Left hindlimb (tissue), 1 donor: ENCODE measurements at regions not wholly inside any gene's neighbourhood (a gene's known extent, or its start where the extent isn't known, plus 50 kb on each side); places are given as distances from the start of the nearest gene placed in this dataset.

Source experiments
- DNase-seq: peaks from one replicate; pipeline ENCODE4 v3.0.0-alpha.2; 2018

DNA sequence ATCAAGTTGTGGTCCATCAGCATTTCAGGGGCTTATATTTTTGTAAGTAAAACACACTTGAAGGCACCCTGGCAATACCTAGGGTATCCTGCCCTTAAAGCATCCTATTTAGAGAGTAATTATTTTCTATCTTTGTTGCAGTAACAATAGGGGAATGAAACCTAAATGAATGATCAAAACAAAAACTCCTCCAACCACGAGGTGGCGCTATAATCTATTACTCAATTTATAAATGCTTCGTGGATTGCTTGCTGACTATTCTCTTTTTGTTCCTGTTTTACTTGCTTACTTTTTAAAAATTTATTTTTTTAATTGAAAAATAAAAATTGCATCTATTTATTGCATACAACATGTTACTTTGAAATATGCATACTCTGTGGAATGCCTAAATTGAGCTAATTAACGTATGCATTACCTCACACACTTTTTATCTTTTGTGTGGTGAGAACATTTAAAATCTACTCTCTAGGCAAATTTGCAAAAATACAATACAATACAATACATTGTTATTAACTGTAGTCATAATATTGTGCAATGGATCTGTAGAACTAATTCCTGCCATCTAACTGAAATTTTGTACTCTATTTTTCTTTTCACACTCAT is 147.7 kb upstream of the BMPER start:
- no peak for DNase-seq

DNA sequence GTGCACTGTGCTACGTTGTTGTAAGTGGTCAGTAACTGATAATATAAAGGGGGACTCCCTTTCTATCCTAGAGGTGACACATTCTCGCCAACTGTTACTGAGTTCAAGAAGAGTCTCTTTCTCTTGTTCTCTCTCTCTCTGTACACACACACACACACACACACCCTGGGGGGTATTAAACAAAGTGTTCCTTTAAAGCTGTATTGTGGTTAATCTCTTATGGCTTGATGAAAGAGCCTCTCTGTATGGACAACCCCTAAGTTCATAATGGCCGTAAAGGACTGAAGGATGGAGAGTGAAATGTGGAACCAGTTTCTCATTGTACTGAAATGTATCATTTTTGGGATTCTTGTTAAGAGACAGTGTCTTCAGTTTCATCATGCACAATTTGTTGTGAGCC is 145.2 kb upstream of the BMPER start:
- no peak for DNase-seq

DNA sequence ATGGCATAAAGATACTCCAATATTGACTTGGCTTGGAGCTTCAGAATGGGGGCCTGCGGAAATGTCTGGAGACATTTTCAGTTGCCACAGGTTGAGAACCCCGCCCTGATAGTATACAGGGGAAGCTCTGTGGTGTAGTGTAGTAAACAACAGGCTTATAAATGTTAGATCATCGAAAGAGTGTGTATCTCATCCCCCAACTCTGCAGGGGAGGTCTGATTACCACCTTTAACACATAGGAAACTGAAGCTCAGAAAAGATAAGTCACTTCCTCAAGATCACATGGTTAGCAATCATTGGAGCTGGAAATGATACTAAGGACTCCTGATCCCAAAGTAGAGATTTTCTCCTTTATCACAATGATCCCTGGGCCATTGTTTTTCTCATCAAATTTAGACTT is 144.5 kb upstream of the BMPER start:
- no peak for DNase-seq

DNA sequence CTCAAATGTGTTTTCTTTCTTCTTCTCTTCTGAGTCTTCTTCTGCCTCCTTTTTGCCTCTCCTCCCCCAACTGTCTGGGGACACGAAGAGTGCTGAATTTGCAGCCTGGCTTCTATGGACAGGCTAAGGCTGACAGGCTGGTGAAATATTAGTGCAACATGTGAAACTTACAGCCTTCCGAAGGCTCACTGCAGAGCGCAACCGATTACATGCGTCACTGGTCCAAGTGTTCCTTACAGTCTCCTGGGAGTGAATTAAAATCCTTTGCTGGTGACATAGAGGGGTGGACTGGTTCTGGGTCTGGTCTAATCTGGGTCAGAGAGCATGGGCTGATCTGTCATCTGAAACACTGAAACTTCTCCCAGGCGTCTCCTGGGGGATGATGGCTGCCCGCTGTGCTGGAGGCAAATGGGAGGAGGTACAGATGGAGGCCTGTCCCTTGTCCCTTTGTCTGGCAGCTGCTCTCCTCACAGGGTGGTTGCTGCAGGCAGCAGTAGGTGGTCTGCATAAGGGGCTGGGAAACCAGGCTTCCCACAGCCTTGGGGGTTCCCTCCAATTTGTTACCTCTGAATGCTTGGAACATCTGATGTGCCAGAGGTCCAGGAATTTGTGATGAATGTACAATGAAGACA is 143.8 kb upstream of the BMPER start:
- DNase-seq = no peak

DNA sequence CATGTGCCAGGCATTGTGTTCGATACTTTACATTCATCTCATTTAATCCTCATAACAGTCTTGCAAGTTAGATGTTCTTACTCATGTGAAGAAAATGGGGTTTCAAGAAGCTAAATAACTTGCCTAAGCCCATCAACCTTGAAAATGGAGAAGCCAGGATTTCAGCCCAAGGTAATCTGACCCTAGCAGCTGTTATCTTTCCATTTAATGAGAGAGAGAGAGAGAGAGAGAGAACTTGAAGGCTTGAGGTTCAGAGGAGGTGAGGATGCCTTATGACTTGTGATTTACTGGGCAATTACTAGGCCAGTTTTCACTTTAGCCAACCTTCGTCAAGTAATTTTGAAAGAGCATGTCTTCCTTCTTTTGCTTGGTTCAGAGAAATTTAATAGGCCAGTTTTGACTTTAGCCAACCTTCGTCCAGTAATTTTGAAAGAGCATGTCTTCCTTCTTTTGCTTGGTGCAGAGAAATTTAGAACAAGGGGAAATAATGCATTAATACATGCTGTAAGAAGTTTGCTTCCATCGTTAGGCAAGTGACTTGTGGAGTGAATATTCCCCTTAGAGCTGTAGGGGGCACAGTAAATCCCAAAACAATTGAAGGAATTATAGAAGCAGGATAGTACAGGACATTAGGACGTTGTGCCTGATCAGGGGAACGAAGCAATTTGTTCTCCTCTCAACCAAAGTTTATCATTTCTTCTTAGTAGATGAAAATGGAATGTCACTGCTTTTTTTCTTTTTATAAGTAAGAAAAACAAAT is 143.0 kb upstream of the BMPER start:
- no peak for DNase-seq

DNA sequence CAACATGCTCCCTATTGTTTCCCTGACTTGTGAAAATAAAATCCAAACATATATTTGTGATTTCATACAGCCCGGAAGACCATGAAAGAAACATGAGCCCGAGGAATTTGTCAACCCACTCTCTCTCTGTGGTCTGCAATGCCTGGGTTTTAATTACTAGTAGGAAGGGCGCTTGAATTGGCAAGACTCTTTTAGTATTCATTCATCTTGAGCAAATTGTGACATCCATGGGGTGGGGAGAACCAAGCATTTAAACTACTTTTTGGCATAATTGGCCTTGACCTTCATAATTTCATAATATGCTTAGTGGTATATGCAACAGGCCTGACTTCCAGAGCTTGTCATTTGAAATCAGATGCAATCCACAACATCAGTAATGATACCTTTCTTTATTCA is 142.4 kb upstream of the BMPER start:
- DNase-seq = no peak

DNA sequence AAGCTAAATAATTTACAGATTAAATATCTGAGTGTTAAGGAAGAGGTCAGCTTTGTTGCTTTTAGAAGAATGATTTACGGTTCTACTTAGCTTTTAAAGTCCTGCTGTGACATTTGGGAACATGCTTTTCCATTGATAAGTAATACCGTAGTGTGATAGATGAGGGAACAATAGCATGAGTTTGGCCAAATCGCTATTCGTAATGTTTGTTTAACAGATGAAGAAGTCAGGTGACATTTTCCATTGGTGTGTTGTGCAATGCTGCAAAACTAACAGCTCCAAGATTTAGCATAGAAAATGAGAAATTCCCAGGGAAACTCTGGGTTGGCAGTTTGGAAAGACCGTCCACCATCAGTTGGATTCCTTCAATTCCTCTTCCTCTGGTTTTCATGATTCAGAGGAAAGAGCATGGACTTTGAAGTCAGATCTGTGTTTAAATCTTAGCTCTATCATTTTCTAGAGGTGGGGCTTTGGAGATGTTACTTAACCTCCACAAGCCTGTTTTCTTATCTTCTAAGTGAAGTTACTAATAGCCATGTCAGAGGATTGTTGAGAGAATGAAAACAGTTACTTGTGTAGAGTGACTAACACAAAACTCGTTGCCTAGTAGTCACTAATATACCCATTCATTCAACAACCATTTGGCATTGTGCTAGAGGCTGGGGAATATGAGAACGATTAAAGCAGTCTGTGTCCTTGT is 140.4 kb upstream of the BMPER start:
- no peak for DNase-seq

DNA sequence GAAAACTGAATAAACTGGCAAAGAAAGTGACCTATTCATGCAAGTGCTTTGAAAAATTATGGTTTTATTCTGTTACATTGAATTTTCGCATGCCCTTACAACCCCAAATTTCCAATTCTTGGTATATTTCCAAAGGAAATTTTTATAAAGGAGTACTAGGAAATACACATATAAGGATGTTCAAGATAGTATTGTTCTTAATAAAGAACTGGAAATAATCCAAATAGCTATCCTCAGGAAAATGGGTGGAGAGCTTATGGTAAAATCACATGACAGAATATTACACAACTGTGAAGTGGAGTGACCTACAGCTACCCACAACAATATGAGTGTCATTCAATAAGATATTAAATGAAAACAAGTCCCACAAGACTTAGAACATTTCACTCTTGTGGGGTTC is 138.9 kb upstream of the BMPER start:
- no peak for DNase-seq

DNA sequence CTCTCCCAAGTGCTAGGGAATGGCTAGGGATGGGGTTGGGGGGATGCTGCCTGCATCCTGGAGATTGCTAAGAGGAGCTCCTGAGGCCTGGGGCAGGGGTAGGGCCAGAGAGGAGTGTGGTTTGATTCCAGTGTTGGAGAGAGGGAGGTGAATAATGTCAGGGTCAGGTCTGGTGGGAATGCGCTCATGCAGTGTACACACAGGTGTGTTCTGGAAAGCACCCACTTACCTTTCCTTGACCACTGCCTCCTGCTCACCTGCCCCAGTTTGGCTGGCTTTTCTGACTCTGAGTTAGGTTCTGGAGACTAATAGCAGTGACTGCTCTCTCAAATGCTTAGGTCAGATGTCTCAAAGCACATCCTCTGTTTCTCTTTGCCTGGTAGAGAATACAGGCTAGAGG is 135.4 kb upstream of the BMPER start:
- no peak for DNase-seq

DNA sequence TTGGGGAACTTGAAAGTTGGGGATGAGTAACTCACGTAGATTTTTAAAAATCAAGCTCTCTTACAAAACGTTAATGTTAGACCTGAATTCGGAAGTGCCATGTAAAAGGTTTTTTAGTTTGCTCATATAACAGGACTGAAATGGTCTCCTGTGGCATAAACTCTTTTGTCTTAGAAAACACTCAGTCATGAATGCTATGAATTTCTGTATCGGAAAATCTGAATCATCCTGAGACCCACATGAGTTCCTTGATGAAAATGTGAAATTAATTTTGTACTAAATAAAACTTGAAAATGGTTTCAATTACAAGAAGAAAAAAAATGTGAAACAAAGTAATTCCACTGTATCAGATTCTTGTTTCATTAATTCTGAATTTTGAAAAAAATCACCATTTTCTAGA is 134.8 kb upstream of the BMPER start:
- DNase-seq = no peak

DNA sequence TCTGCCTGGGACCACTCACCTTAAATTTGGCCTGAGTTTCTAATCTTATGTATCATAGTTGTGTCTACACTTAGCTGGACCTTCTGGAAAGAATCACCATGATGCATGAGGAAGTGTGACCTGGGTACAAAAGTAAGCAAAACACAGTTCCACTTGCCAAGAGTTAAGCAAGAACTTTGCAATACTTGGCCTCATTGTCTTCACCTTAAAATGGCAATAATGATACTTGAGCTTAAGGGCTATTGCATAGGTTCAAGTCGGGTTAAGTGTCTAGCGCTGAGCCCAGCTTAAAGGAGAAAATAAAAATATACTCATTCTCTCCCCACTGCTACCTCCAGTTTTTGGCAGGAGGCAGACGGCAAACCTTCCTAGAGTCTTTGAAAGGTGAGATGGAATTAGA is 133.9 kb upstream of the BMPER start:
- no peak for DNase-seq

DNA sequence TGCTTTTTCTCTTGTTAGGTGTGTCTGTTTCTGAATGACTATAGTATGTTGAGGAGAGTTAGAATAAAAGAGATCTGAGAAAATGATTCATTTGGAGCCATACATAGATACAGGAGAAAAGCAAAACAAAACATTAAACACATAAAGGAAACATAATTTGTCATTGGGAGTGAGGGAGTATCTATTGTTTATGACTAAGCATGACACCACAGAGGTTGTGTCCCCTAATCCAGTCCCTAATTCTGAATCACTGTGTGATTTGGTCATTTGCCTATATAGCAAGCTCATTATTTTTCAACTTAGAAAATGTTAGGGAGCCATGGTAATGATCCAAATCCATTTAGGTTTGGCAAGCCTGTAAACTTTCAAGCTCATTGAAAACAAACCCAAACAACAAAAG is 132.3 kb upstream of the BMPER start:
- DNase-seq = no peak

DNA sequence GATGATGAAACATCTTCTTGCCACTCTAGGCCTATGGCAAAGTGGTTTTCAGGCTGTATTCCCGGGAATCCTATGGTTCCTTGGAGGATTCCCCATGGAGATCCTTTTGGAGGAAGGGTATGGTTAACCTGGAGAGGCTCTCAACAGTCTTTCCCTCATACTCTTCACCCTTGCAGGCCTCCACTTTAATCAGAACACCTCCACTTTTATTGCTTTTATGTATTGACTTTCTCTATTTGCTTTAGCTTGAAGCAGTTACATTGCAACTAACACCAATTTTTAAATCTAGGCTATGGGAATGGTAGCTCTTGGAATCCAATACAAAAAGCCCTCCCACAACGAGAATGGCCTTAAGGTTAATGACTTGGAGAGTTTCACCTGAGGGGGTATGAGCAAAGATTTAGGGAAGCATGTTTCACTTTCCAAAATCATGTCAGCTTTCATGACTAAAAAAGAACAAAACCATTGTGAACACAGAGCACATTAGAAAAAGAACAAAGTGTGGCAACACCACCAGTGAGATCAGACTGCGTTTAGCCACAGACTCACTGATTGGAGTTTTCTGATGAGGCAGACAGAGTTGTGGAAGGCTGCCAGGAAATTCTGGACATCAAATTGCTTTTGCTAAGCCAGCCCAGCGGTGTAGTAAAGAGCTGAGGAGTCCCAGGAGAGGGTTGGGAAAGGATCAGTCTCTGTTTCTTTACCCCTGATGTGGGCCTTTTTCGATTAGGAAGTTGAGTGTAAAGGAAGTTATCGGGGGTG is 130.4 kb upstream of the BMPER start:
- DNase-seq = peak; percentile 59

DNA sequence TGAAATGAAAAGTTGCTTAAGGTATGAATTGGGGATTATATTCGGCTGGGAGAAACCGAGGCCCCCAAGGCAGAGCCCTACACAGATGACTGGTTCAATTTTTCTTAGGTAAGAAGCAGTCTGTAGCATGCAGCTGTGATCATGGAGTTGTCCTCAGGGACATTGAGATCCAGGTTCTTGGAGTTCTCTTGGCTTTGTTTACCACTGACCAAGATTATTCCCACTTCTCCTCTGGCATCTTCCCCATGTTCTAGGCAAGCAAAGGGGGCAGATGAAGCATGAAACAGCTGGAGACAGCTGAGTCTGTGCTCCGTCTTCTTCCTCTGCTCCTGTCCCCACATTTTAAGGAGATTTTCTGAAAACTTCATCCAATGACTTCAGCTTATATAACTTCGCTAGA is 129.5 kb upstream of the BMPER start:
- no peak for DNase-seq

DNA sequence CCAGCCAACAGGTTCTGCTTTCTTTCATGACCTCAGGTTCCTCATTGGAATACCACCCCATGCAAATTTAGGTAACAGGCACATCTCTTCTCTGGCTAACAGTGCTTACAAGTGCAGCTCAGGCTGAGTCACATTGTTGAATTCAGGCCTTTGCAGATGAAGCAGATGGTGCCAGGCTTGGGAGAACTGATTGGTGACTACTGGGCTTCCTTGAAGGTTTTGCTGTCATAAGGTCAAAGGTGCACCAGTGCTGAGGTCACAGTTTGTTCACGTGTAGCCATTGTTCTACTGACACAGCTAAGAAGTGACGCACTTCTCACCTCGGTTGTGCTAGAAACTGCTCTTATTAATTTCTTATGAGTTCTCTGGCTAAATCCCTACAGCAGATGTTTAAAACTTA is 128.6 kb upstream of the BMPER start:
- DNase-seq = no peak

DNA sequence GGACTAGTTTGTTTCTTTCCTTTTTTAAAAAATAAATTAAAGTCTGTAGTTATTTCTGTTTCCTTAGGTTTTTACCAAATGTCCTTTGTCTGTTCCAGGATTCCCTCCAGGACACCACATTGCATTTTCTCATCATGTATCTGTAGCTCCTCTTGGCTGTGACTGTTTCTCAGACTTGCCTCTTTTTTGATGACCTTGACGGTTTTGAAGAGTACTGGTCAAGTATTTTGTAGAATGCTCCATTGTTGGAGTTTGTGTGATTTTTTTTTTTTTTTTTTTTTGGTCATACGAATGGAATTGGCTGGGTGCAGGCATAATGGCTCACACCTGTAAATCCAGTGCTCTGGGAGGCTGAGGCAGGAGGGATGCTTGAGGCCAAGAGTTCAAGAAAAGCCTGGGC is 127.1 kb upstream of the BMPER start:
- no peak for DNase-seq

DNA sequence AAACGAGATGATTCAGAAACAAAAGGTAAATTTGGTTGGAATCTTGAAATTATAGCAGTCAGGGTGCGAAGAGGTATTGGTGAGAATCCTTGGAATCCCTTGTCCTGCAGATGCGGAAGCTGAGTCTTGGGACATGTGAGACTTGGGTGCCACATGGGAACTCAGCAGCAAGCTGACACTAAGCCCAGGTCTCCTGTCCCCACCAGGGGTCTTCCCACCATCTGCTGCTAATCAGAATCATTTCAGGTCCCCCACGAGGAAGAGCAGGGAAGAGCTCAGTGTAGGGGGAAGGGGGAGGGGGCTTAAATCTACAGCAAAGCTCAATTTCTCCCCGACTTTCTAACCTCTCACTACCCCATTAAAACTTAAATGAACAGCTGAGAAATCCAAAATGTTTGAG is 126.1 kb upstream of the BMPER start:
- DNase-seq = no peak

DNA sequence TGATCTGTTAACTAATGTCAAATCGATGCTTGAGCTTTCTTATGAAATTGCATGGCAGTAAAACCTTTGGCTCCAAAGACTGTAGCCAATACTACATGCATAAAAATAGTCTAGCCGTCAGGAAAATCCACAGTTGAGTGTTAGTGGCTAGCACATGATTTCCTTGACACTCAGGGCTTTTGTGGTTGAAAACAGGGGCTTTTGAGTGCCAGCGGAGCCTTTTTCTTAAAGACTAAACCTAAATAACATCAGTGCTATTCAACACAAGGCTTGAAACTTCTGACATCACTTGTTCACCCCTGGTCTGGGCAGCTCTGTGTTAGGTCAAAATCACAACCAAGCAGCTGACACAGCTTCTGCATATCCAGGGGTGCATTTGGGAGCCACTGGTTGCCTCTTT is 124.2 kb upstream of the BMPER start:
- DNase-seq = no peak

DNA sequence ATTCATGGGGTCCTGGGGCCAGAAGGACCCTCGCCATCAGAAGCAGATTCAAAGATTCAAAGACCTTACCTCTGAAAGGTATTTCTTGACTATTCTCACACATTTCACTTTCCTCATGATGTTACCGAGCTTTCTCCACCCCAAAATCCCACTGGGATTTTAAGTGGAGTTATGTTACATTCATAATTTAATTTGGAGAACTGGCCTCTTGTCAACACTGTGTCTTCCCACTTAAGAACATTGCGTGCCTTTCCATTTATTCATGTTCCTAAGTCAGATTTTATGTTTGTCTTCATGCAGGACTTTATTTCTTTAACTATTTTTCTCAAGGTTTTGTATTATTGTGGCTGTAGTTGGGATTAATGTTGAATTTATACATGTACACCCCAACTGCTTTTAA is 123.5 kb upstream of the BMPER start:
- DNase-seq = no peak

DNA sequence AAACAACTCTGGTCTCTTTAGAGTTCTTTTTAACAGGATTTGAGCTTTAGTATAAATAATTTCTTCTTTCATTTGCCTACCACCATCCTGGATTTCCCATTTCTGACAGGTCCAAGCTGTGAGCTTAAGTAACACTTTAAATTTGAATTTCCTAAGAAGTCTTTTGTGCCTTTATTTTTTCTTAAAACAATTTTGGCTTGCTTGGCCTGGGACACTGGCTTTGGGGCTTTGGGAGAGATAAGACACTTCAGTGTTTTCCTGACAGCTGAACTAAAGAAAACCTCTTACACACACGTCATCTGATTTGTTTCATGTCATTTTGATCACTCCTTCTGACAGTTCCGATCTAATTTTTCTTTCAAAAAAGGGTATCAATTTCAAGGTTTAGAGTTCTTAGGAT is 121.3 kb upstream of the BMPER start:
- no peak for DNase-seq

DNA sequence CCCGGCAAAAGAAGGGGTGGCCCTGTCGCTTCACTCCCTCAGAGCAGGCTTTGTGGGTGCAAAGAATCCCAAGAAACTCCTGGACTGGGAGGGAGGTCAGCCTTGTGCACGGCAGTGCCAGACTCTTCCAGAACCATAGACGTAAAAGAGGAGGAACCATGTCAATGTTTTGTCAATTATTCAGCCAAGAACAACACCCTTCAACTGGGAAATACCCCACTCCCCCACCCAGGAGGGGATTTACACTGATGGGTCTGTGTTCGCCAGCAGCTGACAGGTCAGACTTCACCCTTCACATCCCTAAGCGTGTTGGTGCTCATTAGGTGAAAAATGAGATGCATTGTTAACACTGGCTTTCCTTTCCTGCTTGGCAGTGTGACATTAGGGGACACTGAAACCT is 116.8 kb upstream of the BMPER start:
- DNase-seq = peak; percentile 44

DNA sequence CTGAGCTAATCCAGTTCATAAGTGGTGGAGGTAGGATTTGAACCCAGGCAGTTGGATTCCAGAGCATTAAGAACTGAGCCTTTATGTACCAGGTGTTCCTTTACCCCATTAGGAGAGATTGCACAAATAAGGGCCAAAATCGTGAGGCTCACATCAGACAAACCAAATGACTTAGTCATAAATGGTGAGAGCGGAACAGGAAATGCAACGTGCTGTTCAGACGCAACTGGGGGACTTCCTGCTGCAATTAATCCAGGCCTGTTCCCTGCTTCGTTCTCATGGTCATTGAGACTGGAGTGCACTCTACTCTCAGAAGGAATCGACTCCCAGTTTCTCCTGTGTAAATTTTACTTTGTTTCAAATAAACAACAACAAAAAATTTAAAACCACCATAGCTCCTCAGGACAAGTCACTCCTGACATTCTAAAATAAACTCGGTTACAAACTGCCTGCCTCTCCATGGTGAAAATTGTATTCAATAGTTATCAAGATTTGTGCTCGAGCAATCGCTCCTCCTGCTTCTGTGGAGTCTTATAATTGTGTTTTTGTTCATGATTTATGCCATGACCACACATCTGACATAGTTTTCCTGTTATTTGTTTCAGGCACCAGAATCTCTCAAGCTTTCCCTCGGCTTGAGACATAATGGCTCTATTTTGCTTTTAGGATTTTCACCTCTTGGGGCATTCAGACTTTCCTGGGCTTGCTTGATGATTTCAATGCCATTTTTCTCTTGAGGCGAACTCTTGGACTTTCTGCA is 115.3 kb upstream of the BMPER start:
- no peak for DNase-seq
